Tibial artery (tissue), 4 donors: ENCODE measurements at regions not wholly inside any gene's neighbourhood (a gene's known extent, or its start where the extent isn't known, plus 50 kb on each side); places are given as distances from the start of the nearest gene placed in this dataset.

Source experiments
- DNase-seq, 2 donors: peaks; one replicate each; pipeline ENCODE4 v3.0.0-alpha.2; 2019
- H3K27ac ChIP-seq, 2 donors: fragments of 200-600 bp; sonication (generic) in 1 of 2; 1 replicate in 1 of 2; 2 replicates in 1 of 2; pipeline ENCODE4 v1.5.1; 2018 to 2019; ENCODE audit warnings: mild to moderate bottlenecking in 1 of 2
- H3K27me3 ChIP-seq, 2 donors: fragments of 200-600 bp; sonication (generic) in 1 of 2; one replicate each; pipeline versions ENCODE4 v1.5.1 to v1.6.0; 2016 to 2019
- H3K36me3 ChIP-seq, 3 donors: fragments of 200-600 bp; sonication (generic) in 2 of 3; one replicate each; pipeline ENCODE4 v1.5.1; 2016 to 2019; ENCODE audit warnings: mild to moderate bottlenecking in 2 of 3
- H3K4me1 ChIP-seq, 4 donors: fragments of 200-600 bp; sonication (generic) in 2 of 4; 1 replicate in 3 of 4; 2 replicates in 1 of 4; pipeline ENCODE4 v1.5.1; 2016 to 2019
- H3K4me3 ChIP-seq, 2 donors: fragments of 200-600 bp; sonication (generic) in 1 of 2; 1 replicate in 1 of 2; 2 replicates in 1 of 2; pipeline ENCODE4 v1.5.1; 2018 to 2019; ENCODE audit warnings: mild to moderate bottlenecking in 2 of 2
- H3K9me3 ChIP-seq, 3 donors: fragments of 200-600 bp; sonication (generic) in 1 of 3; one replicate each; pipeline ENCODE4 v1.5.1; 2016 to 2019
- intact Hi-C: fragments of 100-400 bp; cut with DNase I; formaldehyde crosslinking; loops from one replicate; pipeline ENCODE4 v1.15.0; 2023; ENCODE audit warnings: low total_unique reads
- TF ChIP-seq, protein P1 (sequence below), 2 experiments: fragments of 200-600 bp in 1 of 2; fragments of 450-650 bp in 1 of 2; IDR thresholded peaks; one replicate each; pipeline ENCODE4 v1.5.1; 2017 to 2019; ENCODE audit warnings: antibody characterized with exemption in 2 of 2, mild to moderate bottlenecking in 1 of 2, moderate library complexity in 1 of 2

DNA sequence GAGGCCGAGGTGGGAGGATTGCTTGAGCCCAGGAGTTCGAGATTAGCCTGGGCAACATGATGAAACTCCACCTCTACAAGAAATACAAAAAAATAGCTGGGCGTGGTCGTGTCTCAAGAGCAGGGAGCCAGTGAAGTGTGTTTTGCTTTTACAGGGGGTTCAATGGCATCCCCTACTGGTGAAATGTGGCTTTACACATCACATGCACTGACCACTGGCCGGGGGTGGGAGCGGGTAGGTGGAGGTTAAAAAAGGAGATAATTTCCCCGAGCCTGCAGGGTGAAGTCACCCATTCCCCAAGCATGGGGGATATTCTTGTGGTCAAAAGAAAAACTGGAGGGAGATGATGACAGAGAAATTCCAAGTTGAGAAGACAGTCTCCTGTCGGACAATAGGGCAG is 63.6 kb upstream of the PWP1 start:
- Histone ChIP-seq H3K9me3 (peaks cover 0 to 12% (median 11%) of the 10 kb centered on the region in 3 donors), H3K4me1 (no peaks in the 10 kb centered on the region), H3K4me3 (no peak overlapping the region), H3K36me3 (peaks cover 0 to 5% (median 0%) of the 10 kb centered on the region in 3 donors), H3K27me3 (peaks cover 0 to 8% of the 10 kb centered on the region in 2 donors), H3K27ac (no peak overlapping the region)
- no peak for DNase-seq
- TF ChIP-seq, protein P1, sequence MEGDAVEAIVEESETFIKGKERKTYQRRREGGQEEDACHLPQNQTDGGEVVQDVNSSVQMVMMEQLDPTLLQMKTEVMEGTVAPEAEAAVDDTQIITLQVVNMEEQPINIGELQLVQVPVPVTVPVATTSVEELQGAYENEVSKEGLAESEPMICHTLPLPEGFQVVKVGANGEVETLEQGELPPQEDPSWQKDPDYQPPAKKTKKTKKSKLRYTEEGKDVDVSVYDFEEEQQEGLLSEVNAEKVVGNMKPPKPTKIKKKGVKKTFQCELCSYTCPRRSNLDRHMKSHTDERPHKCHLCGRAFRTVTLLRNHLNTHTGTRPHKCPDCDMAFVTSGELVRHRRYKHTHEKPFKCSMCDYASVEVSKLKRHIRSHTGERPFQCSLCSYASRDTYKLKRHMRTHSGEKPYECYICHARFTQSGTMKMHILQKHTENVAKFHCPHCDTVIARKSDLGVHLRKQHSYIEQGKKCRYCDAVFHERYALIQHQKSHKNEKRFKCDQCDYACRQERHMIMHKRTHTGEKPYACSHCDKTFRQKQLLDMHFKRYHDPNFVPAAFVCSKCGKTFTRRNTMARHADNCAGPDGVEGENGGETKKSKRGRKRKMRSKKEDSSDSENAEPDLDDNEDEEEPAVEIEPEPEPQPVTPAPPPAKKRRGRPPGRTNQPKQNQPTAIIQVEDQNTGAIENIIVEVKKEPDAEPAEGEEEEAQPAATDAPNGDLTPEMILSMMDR (IDR thresholded peaks at IDR 0.05) = peak in 1 of 2 experiments; percentile 12
- intact Hi-C loops = no loop called here

DNA sequence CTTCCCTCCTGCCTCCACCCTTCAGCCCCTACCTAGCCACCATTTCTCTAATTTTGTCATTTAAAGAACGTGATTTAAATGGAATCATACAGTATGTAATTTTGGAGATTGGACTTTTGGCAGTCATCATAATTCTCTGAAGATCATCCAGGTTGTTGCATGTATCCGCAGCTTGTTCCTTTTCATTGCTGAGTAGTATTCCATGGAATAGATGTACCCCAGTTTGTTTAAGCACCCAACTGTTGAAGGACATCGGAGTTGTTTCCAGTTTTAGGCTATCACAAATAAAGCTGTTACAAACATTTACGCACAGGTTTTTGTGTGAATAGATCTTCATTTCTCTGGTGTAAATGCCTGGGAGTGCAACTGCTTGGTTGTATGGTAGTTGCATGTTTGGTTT is 61.1 kb upstream of the PWP1 start:
- TF ChIP-seq, protein P1 (IDR thresholded peaks at IDR 0.05) = no peak
- Histone ChIP-seq H3K4me3 (no peak overlapping the region), H3K4me1 (no peaks in the 10 kb centered on the region), H3K27ac (no peak overlapping the region), H3K9me3 (peaks cover 0 to 12% (median 11%) of the 10 kb centered on the region in 3 donors), H3K36me3 (no peaks in the 10 kb centered on the region), H3K27me3 (peaks cover 0 to 8% of the 10 kb centered on the region in 2 donors)
- intact Hi-C loops = no loop called here
- DNase-seq = no peak

DNA sequence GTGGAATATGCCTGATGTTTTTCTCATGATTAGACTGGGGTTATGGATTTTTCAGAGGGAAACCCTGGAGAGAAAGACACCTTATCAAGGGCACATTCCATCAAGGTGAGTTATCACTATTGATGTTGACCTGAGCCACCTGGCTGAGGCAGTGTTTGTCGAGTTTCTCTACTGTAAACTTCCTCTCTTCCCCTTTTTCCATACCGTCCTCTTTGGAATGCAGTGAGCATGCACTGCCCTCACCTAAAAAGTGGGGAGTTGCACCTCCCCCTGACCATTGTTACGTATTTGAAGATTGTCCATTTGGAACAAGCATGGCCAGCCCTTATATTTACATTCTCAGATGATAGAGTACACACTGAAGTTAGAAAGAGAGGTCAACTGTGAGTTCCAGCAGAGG is 53.9 kb upstream of the PWP1 start:
- Histone ChIP-seq H3K36me3 (no peaks in the 10 kb centered on the region), H3K27me3 (peaks cover 0 to 14% of the 10 kb centered on the region in 2 donors), H3K9me3 (no peaks in the 10 kb centered on the region), H3K27ac (no peak overlapping the region), H3K4me3 (no peak overlapping the region), H3K4me1 (no peaks in the 10 kb centered on the region)
- intact Hi-C loops = no loop called here
- TF ChIP-seq, protein P1 (IDR thresholded peaks at IDR 0.05) = no peak
- DNase-seq = no peak

DNA sequence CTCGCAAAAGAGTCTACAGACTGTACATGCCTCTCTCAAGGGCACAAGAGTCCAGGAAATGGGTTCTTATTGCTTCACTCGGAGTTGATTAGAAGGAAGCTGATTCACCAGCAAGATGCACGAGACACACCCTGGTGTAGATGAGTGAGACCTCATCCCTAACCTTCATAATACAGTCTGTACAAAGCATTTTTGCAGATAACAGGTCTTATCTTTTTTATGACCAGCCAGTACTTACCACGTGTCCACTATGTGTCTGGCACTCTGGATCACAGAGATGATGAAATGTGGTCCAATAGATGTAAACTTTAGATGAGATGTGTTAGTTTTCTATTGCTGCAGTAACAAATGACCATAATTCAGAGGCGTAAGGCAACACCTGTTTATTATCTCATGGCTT is 53.4 kb upstream of the PWP1 start:
- H3K36me3 ChIP-seq = no peaks in the 10 kb centered on the region
- H3K27me3 ChIP-seq = peaks cover 0 to 14% of the 10 kb centered on the region in 2 donors
- no peak overlapping the region for H3K27ac ChIP-seq
- no peaks in the 10 kb centered on the region for H3K9me3 ChIP-seq
- intact Hi-C loops = no loop called here
- no peaks in the 10 kb centered on the region for H3K4me1 ChIP-seq
- no peak overlapping the region for H3K4me3 ChIP-seq
- no peak for DNase-seq
- TF ChIP-seq, protein P1 (IDR thresholded peaks at IDR 0.05) = no peak

DNA sequence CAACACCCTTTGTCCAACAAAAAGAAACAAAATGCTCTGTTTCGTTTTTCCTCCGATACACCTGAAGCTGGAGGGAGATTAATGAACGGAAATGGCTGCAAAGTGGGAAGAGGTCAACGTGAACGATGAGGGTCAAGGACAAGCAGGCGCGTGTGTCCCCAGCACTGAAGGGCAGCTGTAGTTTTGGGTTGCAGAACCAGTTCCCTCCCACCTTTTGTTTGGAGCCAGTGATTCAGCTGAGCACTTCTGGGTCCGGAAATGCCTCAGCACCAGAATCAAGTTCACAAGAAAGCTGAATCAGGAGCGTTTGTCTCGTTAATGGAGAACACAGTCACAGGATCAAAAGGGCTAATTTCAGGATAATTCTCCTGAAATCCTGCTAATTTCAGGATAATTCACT is 51.1 kb upstream of the PWP1 start:
- no peaks in the 10 kb centered on the region for H3K36me3 ChIP-seq
- no peaks in the 10 kb centered on the region for H3K4me1 ChIP-seq
- intact Hi-C loops = no loop called here
- H3K27ac ChIP-seq = no peak overlapping the region
- no peak overlapping the region for H3K4me3 ChIP-seq
- no peaks in the 10 kb centered on the region for H3K9me3 ChIP-seq
- TF ChIP-seq, protein P1 (IDR thresholded peaks at IDR 0.05) = no peak
- H3K27me3 ChIP-seq = peaks cover 0 to 12% of the 10 kb centered on the region in 2 donors
- no peak for DNase-seq

DNA sequence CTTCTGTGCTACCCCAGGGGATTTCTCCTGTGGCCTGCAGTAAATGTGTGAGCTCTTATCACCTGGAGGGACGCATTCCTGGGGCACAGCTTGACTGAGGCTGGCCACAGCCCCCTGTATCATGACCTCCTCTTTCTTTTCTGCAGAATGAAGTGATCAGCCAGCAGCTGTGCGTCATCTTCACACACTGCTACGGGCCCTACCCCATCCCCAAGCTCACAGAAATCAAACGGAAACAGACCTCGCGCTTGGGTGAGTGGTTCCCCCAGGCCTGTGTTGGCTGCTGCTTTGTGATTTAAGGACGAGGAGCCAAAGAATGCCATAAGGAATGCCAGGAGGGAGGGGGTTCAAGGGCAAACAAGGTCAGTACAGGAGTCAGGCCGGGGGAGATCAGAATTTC is 50.5 kb upstream of the PWP1 start:
- H3K27ac ChIP-seq = no peak overlapping the region
- TF ChIP-seq, protein P1 (IDR thresholded peaks at IDR 0.05) = no peak
- H3K36me3 ChIP-seq = no peaks in the 10 kb centered on the region
- intact Hi-C loops = no loop called here
- H3K4me3 ChIP-seq = no peak overlapping the region
- H3K4me1 ChIP-seq = no peaks in the 10 kb centered on the region
- no peak for DNase-seq
- no peaks in the 10 kb centered on the region for H3K9me3 ChIP-seq
- H3K27me3 ChIP-seq = peaks cover 0 to 8% of the 10 kb centered on the region in 2 donors
